Thyroid gland (tissue), 4 donors: ENCODE measurements at regions not wholly inside any gene's neighbourhood (a gene's known extent, or its start where the extent isn't known, plus 50 kb on each side); places are given as distances from the start of the nearest gene placed in this dataset.

Experiments
- DNase-seq, 2 donors: peaks; one replicate each; pipeline ENCODE4 v3.0.0-alpha.2; 2019
- H3K27ac ChIP-seq, 3 donors: fragments of 200-600 bp; sonication (generic); 1 replicate in 2 of 3; 2 replicates in 1 of 3; pipeline ENCODE4 v1.5.1; 2016 to 2019; ENCODE audit warnings: mild to moderate bottlenecking in 1 of 3, moderate library complexity in 1 of 3
- H3K27me3 ChIP-seq: fragments of 200-600 bp; sonication (generic); one replicate; pipeline ENCODE4 v1.5.1; 2019
- H3K36me3 ChIP-seq, 2 donors: fragments of 200-600 bp; sonication (generic); one replicate each; pipeline ENCODE4 v1.5.1; 2016 to 2019
- H3K4me1 ChIP-seq, 2 donors: fragments of 200-600 bp; sonication (generic); one replicate each; pipeline ENCODE4 v1.5.1; 2017 to 2019
- H3K4me3 ChIP-seq, 3 donors: fragments of 200-600 bp; sonication (generic); replicated peaks in 1 of 3; 1 replicate in 2 of 3; 2 replicates in 1 of 3; pipeline ENCODE4 v1.5.1; 2016; ENCODE audit warnings: mild to moderate bottlenecking in 1 of 3
- H3K9me3 ChIP-seq: fragments of 200-600 bp; sonication (generic); one replicate; pipeline ENCODE4 v1.5.1; 2017
- CTCF ChIP-seq, 6 experiments: fragments of 200-600 bp in 3 of 6; fragments of 450-650 bp in 3 of 6; sonication (generic) in 3 of 6; IDR thresholded peaks; one replicate each; pipeline ENCODE4 v1.5.1; 2016 to 2019; ENCODE audit warnings: antibody characterized with exemption in 6 of 6, mild to moderate bottlenecking in 2 of 6, inconsistent platforms in 1 of 6, moderate library complexity in 1 of 6
- POLR2A ChIP-seq, 2 donors: fragments of 450-650 bp; IDR thresholded peaks; one replicate each; pipeline ENCODE4 v1.6.1; 2017; ENCODE audit warnings: antibody characterized with exemption in 2 of 2, mild to moderate bottlenecking in 2 of 2, moderate library complexity in 1 of 2
- WGBS, 2 donors: methylation state at CpG; one replicate each; pipeline ENCODE4 v1.1.5; 2017; 5-methylcytosine and 5-hydroxymethylcytosine counted together
- intact Hi-C: fragments of 100-400 bp; cut with DNase I; formaldehyde crosslinking; loops from one replicate; pipeline ENCODE4 v1.15.1; 2023

GRCh38 chr12:46579474-46579873, 206.9 kb upstream of the SLC38A2 start:
- TF ChIP-seq CTCF (IDR thresholded peaks at IDR 0.05) (no peak), POLR2A (IDR thresholded peaks at IDR 0.05) (no peak)
- Histone ChIP-seq H3K27me3 (no peaks in the 10 kb centered on the region), H3K36me3 (no peaks in the 10 kb centered on the region), H3K4me1 (peaks cover 0 to 5% of the 10 kb centered on the region in 2 donors), H3K9me3 (no peaks in the 10 kb centered on the region), H3K4me3 (no peak overlapping the region), H3K27ac (no peak overlapping the region)
- intact Hi-C loops = no loop called here
- DNase-seq = no peak

- intact Hi-C loops = no loop called here
- Histone ChIP-seq H3K36me3 (no peaks in the 10 kb centered on the region), H3K4me3 (no peak overlapping the region), H3K27ac (no peak overlapping the region), H3K4me1 (peaks cover 0 to 5% of the 10 kb centered on the region in 2 donors), H3K9me3 (no peaks in the 10 kb centered on the region), H3K27me3 (no peaks in the 10 kb centered on the region)
- WGBS, 2 donors = 63 to 69% methylated on average over 4 of the region's 4 CpGs
- no peak for DNase-seq
- TF ChIP-seq CTCF (IDR thresholded peaks at IDR 0.05) = no peak
These were observed 205.8 kb upstream of the SLC38A2 start for GRCh38 chr12:46578190-46578982.

GRCh38 chr12:46577063-46577776, 204.6 kb upstream of the SLC38A2 start:
- Histone ChIP-seq H3K9me3 (no peaks in the 10 kb centered on the region), H3K4me1 (peaks cover 3 to 5% of the 10 kb centered on the region in 2 donors), H3K27me3 (no peaks in the 10 kb centered on the region), H3K36me3 (no peaks in the 10 kb centered on the region), H3K4me3 (no peak overlapping the region), H3K27ac (no peak overlapping the region)
- TF ChIP-seq CTCF (IDR thresholded peaks at IDR 0.05) = no peak
- no peak for TF ChIP-seq POLR2A (IDR thresholded peaks at IDR 0.05)
- DNase-seq = no peak
- intact Hi-C loops = no loop called here
- 81 to 85% methylated on average over 5 of the region's 5 CpGs for WGBS, 2 donors

- H3K27ac ChIP-seq = no peak overlapping the region
- no peak overlapping the region for H3K4me3 ChIP-seq
- intact Hi-C loops = no loop called here
- H3K4me1 ChIP-seq = peaks cover 3 to 5% of the 10 kb centered on the region in 2 donors
- no peak for TF ChIP-seq CTCF (IDR thresholded peaks at IDR 0.05)
- TF ChIP-seq POLR2A (IDR thresholded peaks at IDR 0.05) = no peak
- no peak for DNase-seq
- no peaks in the 10 kb centered on the region for H3K9me3 ChIP-seq
- 74 to 77% methylated on average over 2 of the region's 2 CpGs for WGBS, 2 donors
- no peaks in the 10 kb centered on the region for H3K27me3 ChIP-seq
- H3K36me3 ChIP-seq = no peaks in the 10 kb centered on the region
These were observed 202.3 kb upstream of the SLC38A2 start for GRCh38 chr12:46574847-46575246.

GRCh38 chr12:46573347-46573658, 200.7 kb upstream of the SLC38A2 start:
- Histone ChIP-seq H3K4me1 (peaks cover 3 to 5% of the 10 kb centered on the region in 2 donors), H3K4me3 (no peak overlapping the region), H3K36me3 (no peaks in the 10 kb centered on the region), H3K27ac (no peak overlapping the region), H3K27me3 (no peaks in the 10 kb centered on the region), H3K9me3 (no peaks in the 10 kb centered on the region)
- intact Hi-C loops = no loop called here
- 79 to 84% methylated on average over 1 of the region's 1 CpG for WGBS, 2 donors
- no peak for TF ChIP-seq POLR2A (IDR thresholded peaks at IDR 0.05)
- TF ChIP-seq CTCF (IDR thresholded peaks at IDR 0.05) = no peak
- DNase-seq = no peak
